ENCODE measurements at regions not wholly inside any gene's neighbourhood (a gene's known extent, or its start where the extent isn't known, plus 50 kb on each side); places are given as distances from the start of the nearest gene placed in this dataset.
"Not testable (repeated sequence)": the region's sequence is repeated elsewhere in the genome, so short reads cannot be mapped to it uniquely, and the experiment has no call there.

GRCh38 chr9:65386191-65386590 lies 101.2 kb upstream of the FOXD4L5 start:
- intact Hi-C loops (cut with DNase I; ENCODE audit: low total_unique reads); DNase-seq; H3K4me1 ChIP-seq; in situ Hi-C loops (cut with MboI; ENCODE audit: low sequenced_read_pairs in 4 of 4); H3K27me3 ChIP-seq; H3K36me3 ChIP-seq; H3K27ac ChIP-seq; H3K9me3 ChIP-seq; H3K4me3 ChIP-seq; ATAC-seq: not testable (repeated sequence)

DNA sequence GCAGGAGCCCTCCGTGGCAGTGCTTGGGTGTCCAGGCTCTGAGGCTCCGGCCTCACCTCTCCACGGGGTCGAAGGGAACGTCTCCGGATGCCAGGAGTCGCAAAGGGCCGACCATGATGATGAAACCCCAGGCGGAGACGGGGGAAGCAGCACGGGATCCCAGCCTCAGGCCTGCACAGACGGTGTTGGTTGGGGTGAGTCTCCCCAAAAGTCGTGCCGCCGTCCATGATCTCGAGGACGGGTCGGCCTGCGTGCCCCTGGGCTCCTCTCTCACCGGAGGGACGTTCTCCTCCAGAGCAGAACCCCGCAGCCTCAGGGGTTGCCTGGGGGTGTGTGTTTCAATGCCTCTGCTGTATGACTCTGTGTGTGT lies 100.6 kb upstream of the FOXD4L5 start:
- DNase-seq; H3K4me1 ChIP-seq; H3K27ac ChIP-seq; ATAC-seq; intact Hi-C loops (cut with DNase I; ENCODE audit: low total_unique reads); H3K36me3 ChIP-seq; H3K9me3 ChIP-seq; in situ Hi-C loops (cut with MboI; ENCODE audit: low sequenced_read_pairs in 4 of 4); H3K27me3 ChIP-seq; H3K4me3 ChIP-seq: not testable (repeated sequence)

GRCh38 chr9:65384759-65385654 lies 100.0 kb upstream of the FOXD4L5 start:
- H3K27ac ChIP-seq; DNase-seq; intact Hi-C loops (cut with DNase I; ENCODE audit: low total_unique reads); in situ Hi-C loops (cut with MboI; ENCODE audit: low sequenced_read_pairs in 4 of 4); H3K27me3 ChIP-seq; H3K36me3 ChIP-seq; H3K9me3 ChIP-seq; ATAC-seq; H3K4me3 ChIP-seq; H3K4me1 ChIP-seq: not testable (repeated sequence)

DNA sequence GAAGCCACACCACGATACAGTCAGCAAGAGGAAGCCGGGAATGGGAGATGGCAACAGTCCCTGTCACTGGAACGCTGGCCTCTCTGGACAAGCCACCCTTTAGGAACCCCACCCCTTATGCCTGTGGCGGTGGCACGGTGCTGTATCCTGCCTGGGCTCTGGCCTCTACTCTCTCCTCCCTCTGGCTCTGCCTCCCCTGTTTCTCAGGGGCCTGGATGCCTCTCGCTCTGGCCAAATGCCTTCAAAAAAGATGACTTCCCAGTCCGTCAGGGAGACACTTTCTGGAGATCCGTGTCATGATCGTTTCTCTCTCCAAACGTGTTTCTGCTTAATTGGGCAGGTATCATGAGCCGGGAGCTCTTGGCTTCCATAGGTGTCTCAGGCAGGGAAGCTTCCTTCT lies 99.1 kb upstream of the FOXD4L5 start:
- in situ Hi-C loops (cut with MboI; ENCODE audit: low sequenced_read_pairs in 4 of 4); H3K36me3 ChIP-seq; H3K9me3 ChIP-seq; DNase-seq; H3K4me1 ChIP-seq; H3K4me3 ChIP-seq; H3K27ac ChIP-seq; ATAC-seq; H3K27me3 ChIP-seq; intact Hi-C loops (cut with DNase I; ENCODE audit: low total_unique reads): not testable (repeated sequence)

GRCh38 chr9:65383646-65384045 lies 98.6 kb upstream of the FOXD4L5 start:
- H3K27me3 ChIP-seq; DNase-seq; H3K4me3 ChIP-seq; H3K36me3 ChIP-seq; H3K9me3 ChIP-seq; in situ Hi-C loops (cut with MboI; ENCODE audit: low sequenced_read_pairs in 4 of 4); H3K27ac ChIP-seq; intact Hi-C loops (cut with DNase I; ENCODE audit: low total_unique reads); ATAC-seq; H3K4me1 ChIP-seq: not testable (repeated sequence)

GRCh38 chr9:65382701-65383318 lies 97.8 kb upstream of the FOXD4L5 start:
- in situ Hi-C loops (cut with MboI; ENCODE audit: low sequenced_read_pairs in 4 of 4); H3K4me3 ChIP-seq; H3K36me3 ChIP-seq; intact Hi-C loops (cut with DNase I; ENCODE audit: low total_unique reads); ATAC-seq; H3K27ac ChIP-seq; H3K27me3 ChIP-seq; H3K4me1 ChIP-seq; DNase-seq; H3K9me3 ChIP-seq: not testable (repeated sequence)

All from gastrocnemius medialis (tissue), 4 donors.